OCI-LY3 (cell line): ENCODE measurements at regions not wholly inside any gene's neighbourhood (a gene's known extent, or its start where the extent isn't known, plus 50 kb on each side); places are given as distances from the start of the nearest gene placed in this dataset.

Experiments
- H2AFZ ChIP-seq: fragments of 200-600, 300-600 bp; shearing (Covaris generic); 2 replicates; pipeline ENCODE4 v1.6.0; 2014; ENCODE audit warnings: antibody characterized with exemption, low read depth, low read length
- H3K27ac ChIP-seq: fragments of 200-600, 300-600 bp; sonication (generic); 2 replicates; pipeline ENCODE4 v1.5.1; 2014; ENCODE audit warnings: mild to moderate bottlenecking, low read length, moderate library complexity, mixed read lengths
- H3K27me3 ChIP-seq: fragments of 200-600, 300-600 bp; sonication (generic); 2 replicates; pipeline ENCODE4 v1.6.1; 2014; ENCODE audit warnings: low read depth, low read length, mixed read lengths
- H3K36me3 ChIP-seq: fragments of 200-600, 300-600 bp; sonication (generic); replicated peaks from 2 replicates; pipeline ENCODE3; 2014; ENCODE audit warnings: low read depth, low read length, mixed read lengths
- H3K4me1 ChIP-seq: fragments of 300-600, 200-600 bp; sonication (generic); 2 replicates; pipeline ENCODE4 v1.6.1; 2014; ENCODE audit warnings: low read length, mixed read lengths
- H3K4me2 ChIP-seq: fragments of 200-600, 300-600 bp; sonication (generic); 2 replicates; pipeline ENCODE4 v1.6.1; 2014; ENCODE audit warnings: low read length, mixed read lengths
- H3K4me3 ChIP-seq: fragments of 300-600, 200-600 bp; sonication (generic); 2 replicates; pipeline ENCODE4 v1.5.1; 2014; ENCODE audit warnings: antibody characterized with exemption, mild to moderate bottlenecking, low read length, moderate library complexity
- H3K79me2 ChIP-seq: fragments of 300-600, 200-600 bp; shearing (Covaris generic); 2 replicates; pipeline ENCODE4 v1.6.1; 2014; ENCODE audit warnings: mild to moderate bottlenecking, low read length, mixed read lengths
- H3K9ac ChIP-seq: fragments of 300-600, 200-600 bp; shearing (Covaris generic); 2 replicates; pipeline ENCODE4 v1.6.0; 2014; ENCODE audit warnings: mild to moderate bottlenecking, low read length, moderate library complexity
- H3K9me3 ChIP-seq: fragments of 200-600, 300-600 bp; shearing (Covaris generic); 2 replicates; pipeline ENCODE4 v1.6.1; 2014; ENCODE audit warnings: low read length, mixed read lengths; ENCODE audit not compliant: insufficient read depth
- H4K20me1 ChIP-seq: fragments of 200-600, 300-600 bp; sonication (generic); 2 replicates; pipeline ENCODE4 v1.6.1; 2016; ENCODE audit warnings: low read length, mixed read lengths; ENCODE audit not compliant: insufficient read depth
- CTCF ChIP-seq: fragments of 200-600, 300-600 bp; sonication (generic); IDR thresholded peaks from 2 replicates; pipeline ENCODE4 v1.5.1; 2014; ENCODE audit warnings: antibody characterized with exemption, low read length, low read depth
- EZH2phosphoT487 ChIP-seq: fragments of 200-600 bp; shearing (Covaris generic); IDR thresholded peaks from 2 replicates; pipeline ENCODE4 v1.6.1; 2018; ENCODE audit warnings: antibody characterized with exemption, mixed run types, low read depth

GRCh38 chr4:28092610-28093009 is 1232.0 kb downstream of the STIM2 start:
- no peaks in the 10 kb centered on the region for H3K4me1 ChIP-seq
- no peaks in the 10 kb centered on the region for H3K9me3 ChIP-seq
- no peak overlapping the region for H3K9ac ChIP-seq
- no peaks in the 10 kb centered on the region for H4K20me1 ChIP-seq
- H3K27me3 ChIP-seq: no peaks in the 10 kb centered on the region
- no peak overlapping the region for H3K4me3 ChIP-seq
- no peaks in the 10 kb centered on the region for H3K36me3 ChIP-seq
- H3K4me2 ChIP-seq: no peak overlapping the region
- no peak for TF ChIP-seq EZH2phosphoT487
- no peak for TF ChIP-seq CTCF
- no peaks in the 10 kb centered on the region for H3K79me2 ChIP-seq
- no peak overlapping the region for H2AFZ ChIP-seq
- no peak overlapping the region for H3K27ac ChIP-seq

DNA sequence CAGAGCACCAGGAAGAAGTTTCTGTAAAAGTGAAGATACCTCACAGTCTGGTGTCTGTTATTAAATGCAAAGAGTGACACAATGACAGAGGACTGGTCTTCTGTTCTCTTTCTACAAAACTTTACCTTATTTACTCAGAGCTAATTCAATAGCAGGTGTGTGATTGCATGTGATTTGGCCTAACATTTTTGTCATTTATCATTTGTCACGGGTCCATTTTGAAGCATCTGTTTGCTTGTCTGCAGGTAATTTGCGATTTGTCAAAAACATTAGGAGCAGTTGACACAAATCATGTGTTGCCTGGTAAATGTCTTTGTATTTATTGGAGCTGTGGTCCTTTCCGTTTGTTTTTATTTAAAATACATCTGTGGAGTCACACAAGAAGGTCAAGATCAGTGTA is 1232.4 kb downstream of the STIM2 start:
- no peak overlapping the region for H3K4me2 ChIP-seq

GRCh38 chr4:28101583-28101982 is 1240.9 kb downstream of the STIM2 start:
- no peaks in the 10 kb centered on the region for H3K79me2 ChIP-seq
- no peaks in the 10 kb centered on the region for H3K9me3 ChIP-seq
- no peak overlapping the region for H2AFZ ChIP-seq
- H3K27me3 ChIP-seq: no peaks in the 10 kb centered on the region
- TF ChIP-seq EZH2phosphoT487: no peak
- TF ChIP-seq CTCF: no peak
- H3K4me2 ChIP-seq: no peak overlapping the region
- H3K27ac ChIP-seq: no peak overlapping the region
- no peaks in the 10 kb centered on the region for H3K4me1 ChIP-seq
- no peak overlapping the region for H3K9ac ChIP-seq
- no peak overlapping the region for H3K4me3 ChIP-seq
- no peaks in the 10 kb centered on the region for H4K20me1 ChIP-seq
- no peaks in the 10 kb centered on the region for H3K36me3 ChIP-seq

More for the DNA sequence above, 1232.4 kb downstream of the STIM2 start:
- no peaks in the 10 kb centered on the region for H3K4me1 ChIP-seq
- H2AFZ ChIP-seq: no peak overlapping the region
- H4K20me1 ChIP-seq: no peaks in the 10 kb centered on the region
- H3K9ac ChIP-seq: no peak overlapping the region
- no peak overlapping the region for H3K27ac ChIP-seq
- no peaks in the 10 kb centered on the region for H3K79me2 ChIP-seq
- no peaks in the 10 kb centered on the region for H3K27me3 ChIP-seq
- H3K9me3 ChIP-seq: no peaks in the 10 kb centered on the region
- H3K4me3 ChIP-seq: no peak overlapping the region
- no peaks in the 10 kb centered on the region for H3K36me3 ChIP-seq
- TF ChIP-seq EZH2phosphoT487: no peak
- no peak for TF ChIP-seq CTCF

DNA sequence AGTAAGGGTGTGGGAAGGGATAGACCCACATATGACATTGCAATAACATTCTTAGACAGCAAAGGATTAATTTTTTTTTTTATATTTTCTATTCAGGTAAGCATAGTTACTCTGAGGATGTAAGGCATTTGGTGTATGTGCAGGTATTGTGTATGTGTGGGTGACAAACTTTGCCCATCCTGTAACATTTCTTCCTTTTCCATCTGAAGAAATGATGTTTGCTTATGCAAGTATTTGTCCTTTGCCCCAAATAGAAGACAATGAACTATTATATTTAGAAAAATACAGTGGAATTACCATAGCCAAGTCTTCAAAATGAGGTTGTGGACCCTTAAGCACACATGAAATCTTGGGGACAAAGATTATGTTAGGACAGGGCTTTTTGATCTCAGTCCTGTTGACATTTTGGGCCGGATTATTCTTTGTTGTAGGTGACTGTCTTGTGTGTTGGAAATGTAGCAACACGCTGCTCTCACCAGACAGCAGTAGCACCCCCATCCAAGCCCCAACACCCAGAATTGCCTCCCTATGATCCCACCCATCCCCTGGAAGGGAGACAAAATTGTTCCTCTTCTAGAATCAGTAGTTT is 1244.7 kb downstream of the STIM2 start:
- no peaks in the 10 kb centered on the region for H3K4me1 ChIP-seq
- no peak overlapping the region for H3K4me3 ChIP-seq
- no peaks in the 10 kb centered on the region for H3K27me3 ChIP-seq
- no peak overlapping the region for H3K27ac ChIP-seq
- H4K20me1 ChIP-seq: no peaks in the 10 kb centered on the region
- no peaks in the 10 kb centered on the region for H3K36me3 ChIP-seq
- H3K9ac ChIP-seq: no peak overlapping the region
- no peaks in the 10 kb centered on the region for H3K79me2 ChIP-seq
- TF ChIP-seq CTCF: no peak
- no peak for TF ChIP-seq EZH2phosphoT487
- no peak overlapping the region for H3K4me2 ChIP-seq
- H3K9me3 ChIP-seq: no peaks in the 10 kb centered on the region
- H2AFZ ChIP-seq: no peak overlapping the region
